ENCODE measurements at regions not wholly inside any gene's neighbourhood (a gene's known extent, or its start where the extent isn't known, plus 50 kb on each side); places are given as distances from the start of the nearest gene placed in this dataset.

DNA sequence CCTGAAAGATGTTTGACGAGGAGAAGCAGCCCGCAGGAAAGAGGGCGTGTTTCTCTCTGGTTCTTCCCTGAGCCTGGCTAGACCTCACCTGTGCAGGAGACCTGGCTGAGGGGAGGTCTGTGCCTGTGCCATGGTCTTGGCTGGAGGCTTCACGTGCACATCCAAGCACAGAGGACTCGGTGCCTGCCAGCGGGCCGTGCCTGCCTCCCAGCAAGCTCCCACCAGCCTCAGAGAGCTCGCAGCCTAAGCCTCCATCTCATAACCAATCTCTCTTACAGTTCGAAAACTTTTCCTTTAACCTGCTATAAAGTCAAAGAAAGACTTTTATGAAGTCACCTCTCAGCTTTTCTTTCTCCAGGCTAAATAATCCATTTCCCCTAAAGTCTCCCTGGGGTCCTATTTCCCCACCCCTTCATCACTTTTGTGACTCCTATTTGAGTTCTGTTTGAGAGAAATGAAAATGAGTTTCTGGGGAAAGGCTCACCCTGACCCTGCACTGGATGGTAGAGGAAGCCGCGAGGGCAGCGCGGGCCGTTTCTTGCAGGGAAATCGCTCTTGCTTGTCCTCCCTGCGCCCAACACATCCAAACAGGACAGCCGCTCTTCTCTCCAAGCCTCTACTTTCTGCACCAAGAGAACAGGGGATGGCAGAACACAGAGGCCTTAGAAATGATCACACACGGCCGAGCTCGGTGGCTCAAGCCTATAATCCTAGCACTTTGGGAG, 521.0 kb downstream of the SOX11 start:
- TF ChIP-seq POLR2A (IDR thresholded peaks at IDR 0.05; ENCODE audit: low read length) (no peak), GATA1 (IDR thresholded peaks at IDR 0.05; ENCODE audit: low read depth, low read length) (no peak)
